Spleen (tissue), 11 donors: ENCODE measurements at regions not wholly inside any gene's neighbourhood (a gene's known extent, or its start where the extent isn't known, plus 50 kb on each side); places are given as distances from the start of the nearest gene placed in this dataset.
"Not testable (repeated sequence)": the region's sequence is repeated elsewhere in the genome, so short reads cannot be mapped to it uniquely, and the experiment has no call there.

Experiments
- DNase-seq: peaks from one replicate; pipeline ENCODE4 v3.0.0-alpha.2; 2020
- H3K27ac ChIP-seq, 8 donors: fragments of 200-600 bp; sonication (generic) in 7 of 8; 1 replicate in 4 of 8; 2 replicates in 4 of 8; pipeline versions ENCODE4 v1.5.0 to v1.8.0; 2016 to 2021; ENCODE audit warnings: inconsistent platforms in 4 of 8, mild to moderate bottlenecking in 4 of 8, moderate library complexity in 1 of 8
- H3K27me3 ChIP-seq, 7 donors: fragments of 200-600 bp; sonication (generic) in 6 of 7; replicated peaks in 1 of 7; 1 replicate in 4 of 7; 2 replicates in 3 of 7; pipeline versions ENCODE4 v1.5.0 to v1.8.0; 2016 to 2021; ENCODE audit warnings: inconsistent platforms in 3 of 7, mild to moderate bottlenecking in 1 of 7
- H3K36me3 ChIP-seq, 6 donors: fragments of 200-600 bp; sonication (generic) in 5 of 6; 1 replicate in 4 of 6; 2 replicates in 2 of 6; pipeline versions ENCODE4 v1.5.0 to v1.8.0; 2016 to 2021; ENCODE audit warnings: inconsistent platforms in 2 of 6
- H3K4me1 ChIP-seq, 6 donors: fragments of 200-600 bp; sonication (generic) in 5 of 6; 1 replicate in 3 of 6; 2 replicates in 3 of 6; pipeline versions ENCODE4 v1.5.0 to v1.8.0; 2016 to 2021; ENCODE audit warnings: inconsistent platforms in 3 of 6
- H3K4me3 ChIP-seq, 8 donors: fragments of 200-600 bp; sonication (generic) in 7 of 8; 1 replicate in 4 of 8; 2 replicates in 4 of 8; pipeline versions ENCODE4 v1.5.0 to v1.8.0; 2016 to 2021; ENCODE audit warnings: inconsistent platforms in 4 of 8, mild to moderate bottlenecking in 4 of 8, moderate library complexity in 2 of 8
- H3K9me3 ChIP-seq, 8 donors: fragments of 200-600 bp; sonication (generic) in 7 of 8; 1 replicate in 4 of 8; 2 replicates in 4 of 8; pipeline versions ENCODE4 v1.5.0 to v1.8.0; 2016 to 2021; ENCODE audit warnings: inconsistent platforms in 4 of 8
- CTCF ChIP-seq, 11 experiments: fragments of 200-600 bp in 7 of 11; fragments of 450-650 bp in 4 of 11; sonication (generic) in 4 of 11; IDR thresholded peaks in 8 of 11; conservative IDR thresholded peaks in 3 of 11; 1 replicate in 7 of 11; 2 replicates in 4 of 11; pipeline versions ENCODE4 v1.4.0 to v1.8.0; 2016 to 2021; ENCODE audit warnings: antibody characterized with exemption in 11 of 11, inconsistent platforms in 4 of 11, mild to moderate bottlenecking in 1 of 11
- POLR2A ChIP-seq, 3 donors: fragments of 450-650 bp; IDR thresholded peaks; one replicate each; pipeline ENCODE4 v1.5.1; 2017; ENCODE audit warnings: antibody characterized with exemption in 3 of 3, mild to moderate bottlenecking in 1 of 3
- POLR2AphosphoS5 ChIP-seq, 3 donors: sonication (generic); formaldehyde crosslinking; IDR thresholded peaks; one replicate each; pipeline ENCODE4 v1.5.1; 2017; ENCODE audit warnings: antibody characterized with exemption in 3 of 3
- WGBS, 5 donors: extraction: QIAGEN DNeasy Blood & Tissue Kit in 3 of 5; methylation state at CpG; one replicate each; pipeline versions ENCODE4 v1.1.5 to v1.1.7; 2013 to 2018; 5-methylcytosine and 5-hydroxymethylcytosine counted together
- intact Hi-C: fragments of 100-400 bp; cut with DNase I; formaldehyde crosslinking; loops from one replicate; pipeline ENCODE4 v1.15.0; 2023; ENCODE audit warnings: low total_unique reads
- donor health status: healthy with polysubstance abuse.
- donor health status: DM: no; HTN: no; CAD: no; lungs with moderate emphysema.
- donor health status: DM: no; HTN: no; CAD: no.
- donor health status: Bipolar disorder and iron deficiency.
- donor health status: healthy.
- donor health status: DM: no; HTN: no; CAD: no.
- donor health status: DM: yes; HTN: yes; CAD: no.

GRCh38 chr20:29093958-29094357 is 2163.5 kb upstream of the DEFB115 start:
- H3K9me3 ChIP-seq: peaks cover 0 to 14% (median 1%) of the 10 kb centered on the region in 8 donors
- H3K27me3 ChIP-seq, H3K4me1 ChIP-seq, intact Hi-C loops, DNase-seq, H3K36me3 ChIP-seq, H3K27ac ChIP-seq, H3K4me3 ChIP-seq: not testable (repeated sequence)

- H3K9me3 ChIP-seq, intact Hi-C loops, DNase-seq, H3K4me3 ChIP-seq, H3K27ac ChIP-seq, H3K27me3 ChIP-seq, H3K36me3 ChIP-seq, H3K4me1 ChIP-seq: not testable (repeated sequence)
- WGBS, 5 donors: 32 to 80% (median 67%) methylated on average over 1 of the region's 1 CpG
Measured at GRCh38 chr20:29096695-29097094, 2160.8 kb upstream of the DEFB115 start.

GRCh38 chr20:29107884-29108283 is 2149.6 kb upstream of the DEFB115 start:
- H3K36me3 ChIP-seq, H3K27ac ChIP-seq, DNase-seq, H3K27me3 ChIP-seq, H3K4me1 ChIP-seq, H3K4me3 ChIP-seq: not testable (repeated sequence)
- H3K9me3 ChIP-seq: peaks cover 0 to 46% (median 25%) of the 10 kb centered on the region in 8 donors
- WGBS, 5 donors: 69 to 83% (median 72%) methylated on average over 6 of the region's 6 CpGs
- intact Hi-C loops: loop anchor here (5.0 kb wide), 1 partner anchor 774 kb away; no protein-coding TSS in a partner anchor

- peaks cover 0 to 61% (median 32%) of the 10 kb centered on the region in 8 donors for H3K9me3 ChIP-seq
- H3K4me1 ChIP-seq, DNase-seq, H3K36me3 ChIP-seq, H3K4me3 ChIP-seq, H3K27ac ChIP-seq, H3K27me3 ChIP-seq: not testable (repeated sequence)
- intact Hi-C loops: loop anchor here (5.0 kb wide), 1 partner anchor 773 kb away; no protein-coding TSS in a partner anchor
- 55 to 90% (median 65%) methylated on average over 2 of the region's 2 CpGs for WGBS, 5 donors
Measured at GRCh38 chr20:29109386-29109785, 2148.1 kb upstream of the DEFB115 start.

GRCh38 chr20:29115097-29115496 is 2142.4 kb upstream of the DEFB115 start:
- 69 to 76% (median 70%) methylated on average over 4 of the region's 4 CpGs for WGBS, 5 donors

GRCh38 chr20:29119141-29119540 is 2138.3 kb upstream of the DEFB115 start:
- TF ChIP-seq CTCF (IDR thresholded peaks at IDR 0.05 in 8 of 11, conservative IDR thresholded peaks at IDR 0.05 in 3 of 11) (no peak), POLR2A (IDR thresholded peaks at IDR 0.05) (no peak), POLR2AphosphoS5 (IDR thresholded peaks at IDR 0.05) (no peak)
- Histone ChIP-seq H3K27me3 (no peaks in the 10 kb centered on the region), H3K36me3 (no peaks in the 10 kb centered on the region), H3K27ac (no peak overlapping the region), H3K9me3 (peaks cover 3 to 67% (median 49%) of the 10 kb centered on the region in 8 donors), H3K4me1 (no peaks in the 10 kb centered on the region), H3K4me3 (no peak overlapping the region)
- 58 to 70% (median 67%) methylated on average over 7 of the region's 7 CpGs for WGBS, 5 donors
- DNase-seq: no peak
- intact Hi-C loops: no loop called here

More at GRCh38 chr20:29115097-29115496, 2142.4 kb upstream of the DEFB115 start:
- DNase-seq, H3K4me3 ChIP-seq, H3K27ac ChIP-seq, H3K4me1 ChIP-seq, H3K36me3 ChIP-seq, intact Hi-C loops, H3K27me3 ChIP-seq: not testable (repeated sequence)
- peaks cover 0 to 76% (median 60%) of the 10 kb centered on the region in 8 donors for H3K9me3 ChIP-seq

- not testable (repeated sequence) for DNase-seq, H3K27me3 ChIP-seq, H3K4me3 ChIP-seq, H3K4me1 ChIP-seq, H3K36me3 ChIP-seq, H3K27ac ChIP-seq
- H3K9me3 ChIP-seq: peaks cover 3 to 65% (median 46%) of the 10 kb centered on the region in 8 donors
- intact Hi-C loops: loop anchor here (5.0 kb wide), 1 partner anchor 763 kb away; no protein-coding TSS in a partner anchor
- WGBS, 5 donors: 42 to 52% (median 50%) methylated on average over 1 of the region's 1 CpG
Measured at GRCh38 chr20:29119684-29120083, 2137.8 kb upstream of the DEFB115 start.

GRCh38 chr20:29120088-29120487 is 2137.4 kb upstream of the DEFB115 start:
- DNase-seq, H3K4me1 ChIP-seq, H3K4me3 ChIP-seq, H3K27ac ChIP-seq, H3K36me3 ChIP-seq, H3K27me3 ChIP-seq: not testable (repeated sequence)
- 47 to 68% (median 62%) methylated on average over 8 of the region's 8 CpGs for WGBS, 5 donors
- H3K9me3 ChIP-seq: peaks cover 3 to 67% (median 46%) of the 10 kb centered on the region in 8 donors
- intact Hi-C loops: loop anchor here (5.0 kb wide), 1 partner anchor 762 kb away; no protein-coding TSS in a partner anchor

GRCh38 chr20:29120575-29120974 is 2136.9 kb upstream of the DEFB115 start:
- not testable (repeated sequence) for H3K4me1 ChIP-seq, H3K4me3 ChIP-seq, H3K36me3 ChIP-seq, H3K27me3 ChIP-seq, DNase-seq, H3K27ac ChIP-seq
- intact Hi-C loops: loop anchor here (5.0 kb wide), 1 partner anchor 762 kb away; no protein-coding TSS in a partner anchor
- peaks cover 3 to 64% (median 42%) of the 10 kb centered on the region in 8 donors for H3K9me3 ChIP-seq
- 17 to 30% (median 22%) methylated on average over 2 of the region's 2 CpGs for WGBS, 5 donors

GRCh38 chr20:29122784-29123183 is 2134.7 kb upstream of the DEFB115 start:
- 42 to 54% (median 47%) methylated on average over 3 of the region's 3 CpGs for WGBS, 5 donors
- intact Hi-C loops: loop anchor here (5.0 kb wide), 1 partner anchor 760 kb away; no protein-coding TSS in a partner anchor
- not testable (repeated sequence) for H3K36me3 ChIP-seq, H3K4me3 ChIP-seq, H3K27ac ChIP-seq, DNase-seq, H3K27me3 ChIP-seq, H3K4me1 ChIP-seq
- H3K9me3 ChIP-seq: peaks cover 3 to 56% (median 31%) of the 10 kb centered on the region in 8 donors
